Activated B cell treated with CpG ODN at 0.5 μM for 24 hours (primary cell): ENCODE measurements at regions not wholly inside any gene's neighbourhood (a gene's known extent, or its start where the extent isn't known, plus 50 kb on each side); places are given as distances from the start of the nearest gene placed in this dataset.

Source experiments
- ATAC-seq: fragments of 200-7000 bp; cut with Tn5 transposase; one replicate; pipeline ENCODE4 v1.10.0; 2021; ENCODE audit warnings: low read depth, mild to moderate bottlenecking, moderate library complexity
- CTCF ChIA-PET: fragments of 350-600 bp; sonication (Branson Sonifier 250); formaldehyde crosslinking; loops from one replicate; lab custom pipeline; 2021; ENCODE audit warnings: antibody characterized with exemption; lab: Charles Lee
- POLR2A ChIA-PET: fragments of 350-600 bp; sonication (Branson Sonifier 250); formaldehyde crosslinking; loops from one replicate; lab custom pipeline; 2021; ENCODE audit warnings: antibody characterized with exemption; lab: Charles Lee
- DNase-seq: peaks from one replicate; pipeline ENCODE4 v3.0.0; 2022
- H3K27ac Mint-ChIP-seq: one replicate; pipeline ENCODE4 v1.8.0; 2020; ENCODE audit warnings: mixed read lengths
- H3K27me3 Mint-ChIP-seq: one replicate; pipeline ENCODE4 v1.8.0; 2021; ENCODE audit warnings: mixed read lengths
- H3K36me3 Mint-ChIP-seq: one replicate; pipeline ENCODE4 v1.8.0; 2021; ENCODE audit warnings: low read depth, mixed read lengths
- H3K4me1 Mint-ChIP-seq: one replicate; pipeline ENCODE4 v1.8.0; 2021; ENCODE audit warnings: mixed read lengths
- H3K4me3 Mint-ChIP-seq: one replicate; pipeline ENCODE4 v1.8.0; 2020; ENCODE audit warnings: mild to moderate bottlenecking, mixed read lengths
- H3K9me3 Mint-ChIP-seq: one replicate; pipeline ENCODE4 v1.8.0; 2020; ENCODE audit warnings: mixed read lengths
- intact Hi-C: fragments of 100-400 bp; cut with micrococcal nuclease; formaldehyde crosslinking; loops from one replicate; pipeline ENCODE4 v1.15.1; 2024
- TF ChIP-seq, protein P1 (sequence below): fragments of 200-600 bp; IDR thresholded peaks from one replicate; pipeline ENCODE4 v1.8.0; 2022; ENCODE audit warnings: antibody characterized with exemption, mild to moderate bottlenecking

DNA sequence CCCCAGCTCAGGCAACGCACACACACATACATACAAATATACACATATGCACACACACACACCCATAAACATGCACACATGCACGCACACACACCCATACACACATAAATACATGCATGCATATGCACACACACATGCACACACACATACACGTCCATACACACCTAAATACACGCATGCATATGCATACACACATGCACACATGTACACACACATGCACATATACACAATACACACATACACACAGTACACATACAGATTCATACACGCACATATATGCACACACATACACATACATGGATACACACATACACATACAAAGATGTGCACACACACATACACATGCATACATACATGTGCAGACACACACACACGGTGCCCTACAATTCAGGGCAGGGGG, 496.6 kb downstream of the TBC1D22A start:
- TF ChIP-seq, protein P1, sequence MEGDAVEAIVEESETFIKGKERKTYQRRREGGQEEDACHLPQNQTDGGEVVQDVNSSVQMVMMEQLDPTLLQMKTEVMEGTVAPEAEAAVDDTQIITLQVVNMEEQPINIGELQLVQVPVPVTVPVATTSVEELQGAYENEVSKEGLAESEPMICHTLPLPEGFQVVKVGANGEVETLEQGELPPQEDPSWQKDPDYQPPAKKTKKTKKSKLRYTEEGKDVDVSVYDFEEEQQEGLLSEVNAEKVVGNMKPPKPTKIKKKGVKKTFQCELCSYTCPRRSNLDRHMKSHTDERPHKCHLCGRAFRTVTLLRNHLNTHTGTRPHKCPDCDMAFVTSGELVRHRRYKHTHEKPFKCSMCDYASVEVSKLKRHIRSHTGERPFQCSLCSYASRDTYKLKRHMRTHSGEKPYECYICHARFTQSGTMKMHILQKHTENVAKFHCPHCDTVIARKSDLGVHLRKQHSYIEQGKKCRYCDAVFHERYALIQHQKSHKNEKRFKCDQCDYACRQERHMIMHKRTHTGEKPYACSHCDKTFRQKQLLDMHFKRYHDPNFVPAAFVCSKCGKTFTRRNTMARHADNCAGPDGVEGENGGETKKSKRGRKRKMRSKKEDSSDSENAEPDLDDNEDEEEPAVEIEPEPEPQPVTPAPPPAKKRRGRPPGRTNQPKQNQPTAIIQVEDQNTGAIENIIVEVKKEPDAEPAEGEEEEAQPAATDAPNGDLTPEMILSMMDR, result no peak
- ATAC-seq, result no peak
- intact Hi-C loops, result no loop called here
- H3K36me3 Mint-ChIP-seq, result no peaks in the 10 kb centered on the region
- H3K27me3 Mint-ChIP-seq, result no peaks in the 10 kb centered on the region
- no peak for DNase-seq
- no peak overlapping the region for H3K27ac Mint-ChIP-seq
- H3K9me3 Mint-ChIP-seq, result no peaks in the 10 kb centered on the region
- CTCF ChIA-PET, result no interaction called here
- POLR2A ChIA-PET, result no interaction called here
- H3K4me3 Mint-ChIP-seq, result no peak overlapping the region
- no peaks in the 10 kb centered on the region for H3K4me1 Mint-ChIP-seq

- ChIA-PET CTCF (no interaction called here), POLR2A (no interaction called here)
- ATAC-seq, result no peak
- TF ChIP-seq, protein P1, result no peak
- Mint-ChIP-seq H3K27ac (no peak overlapping the region), H3K9me3 (no peaks in the 10 kb centered on the region), H3K4me1 (no peaks in the 10 kb centered on the region), H3K4me3 (no peak overlapping the region), H3K27me3 (no peaks in the 10 kb centered on the region), H3K36me3 (no peaks in the 10 kb centered on the region)
- no peak for DNase-seq
- intact Hi-C loops, result no loop called here
Measured at GRCh38 chr22:47257976-47258375, 495.5 kb downstream of the TBC1D22A start.

GRCh38 chr22:47257566-47257965, 495.1 kb downstream of the TBC1D22A start:
- Mint-ChIP-seq H3K4me1 (no peaks in the 10 kb centered on the region), H3K27me3 (no peaks in the 10 kb centered on the region), H3K36me3 (no peaks in the 10 kb centered on the region), H3K27ac (no peak overlapping the region), H3K4me3 (no peak overlapping the region), H3K9me3 (no peaks in the 10 kb centered on the region)
- ChIA-PET CTCF (no interaction called here), POLR2A (no interaction called here)
- intact Hi-C loops, result no loop called here
- TF ChIP-seq, protein P1, result no peak
- ATAC-seq (no peak), DNase-seq (no peak)

- intact Hi-C loops, result no loop called here
Measured at GRCh38 chr22:47251911-47252310, 489.5 kb downstream of the TBC1D22A start.

GRCh38 chr22:47250995-47251765, 488.7 kb downstream of the TBC1D22A start:
- ATAC-seq (no peak), DNase-seq (no peak)
- no peak overlapping the region for H3K27ac Mint-ChIP-seq
- no peaks in the 10 kb centered on the region for H3K4me1 Mint-ChIP-seq
- POLR2A ChIA-PET, result no interaction called here
- intact Hi-C loops, result no loop called here
- CTCF ChIA-PET, result no interaction called here
- peaks cover 3% of the 10 kb centered on the region for H3K9me3 Mint-ChIP-seq
- no peak overlapping the region for H3K4me3 Mint-ChIP-seq
- H3K36me3 Mint-ChIP-seq, result no peaks in the 10 kb centered on the region
- TF ChIP-seq, protein P1, result no peak
- H3K27me3 Mint-ChIP-seq, result peaks cover 11% of the 10 kb centered on the region

More at GRCh38 chr22:47251911-47252310, 489.5 kb downstream of the TBC1D22A start:
- POLR2A ChIA-PET, result no interaction called here
- CTCF ChIA-PET, result no interaction called here
- Mint-ChIP-seq H3K27ac (no peak overlapping the region), H3K4me1 (no peaks in the 10 kb centered on the region), H3K36me3 (no peaks in the 10 kb centered on the region), H3K27me3 (peaks cover 7% of the 10 kb centered on the region), H3K9me3 (peaks cover 3% of the 10 kb centered on the region), H3K4me3 (no peak overlapping the region)
- TF ChIP-seq, protein P1, result no peak
- ATAC-seq, result no peak
- DNase-seq, result no peak
